Progenitor cell of endocrine pancreas (in vitro differentiated cells): ENCODE measurements at regions not wholly inside any gene's neighbourhood (a gene's known extent, or its start where the extent isn't known, plus 50 kb on each side); places are given as distances from the start of the nearest gene placed in this dataset.

Source experiments
- DNase-seq: peaks from one replicate; pipeline ENCODE4 v3.0.0; 2021; ENCODE audit warnings: low spot score; ENCODE audit not compliant: unreplicated experiment
- H3K27ac Mint-ChIP-seq: 2 replicates; pipeline ENCODE4 v1.8.0; 2021; ENCODE audit warnings: mild to moderate bottlenecking, moderate library complexity, mixed read lengths
- H3K27me3 Mint-ChIP-seq: 2 replicates; pipeline ENCODE4 v1.8.0; 2021; ENCODE audit warnings: mixed read lengths
- H3K36me3 Mint-ChIP-seq: 2 replicates; pipeline ENCODE4 v1.8.0; 2022; ENCODE audit warnings: mixed read lengths; ENCODE audit not compliant: insufficient read depth
- H3K4me1 Mint-ChIP-seq: 2 replicates; pipeline ENCODE4 v1.8.0; 2021; ENCODE audit warnings: low read depth, mixed read lengths
- H3K4me3 Mint-ChIP-seq: 2 replicates; pipeline ENCODE4 v1.8.0; 2021; ENCODE audit warnings: low read depth, mild to moderate bottlenecking, moderate library complexity, mixed read lengths
- H3K9me3 Mint-ChIP-seq: 2 replicates; pipeline ENCODE4 v1.8.0; 2021; ENCODE audit warnings: low read depth, mixed read lengths
- CTCF ChIP-seq: fragments of 200-600 bp; sonication (generic); IDR thresholded peaks from one replicate; pipeline ENCODE4 v1.5.0; 2021; ENCODE audit warnings: antibody characterized with exemption, mild to moderate bottlenecking; ENCODE audit not compliant: unreplicated experiment

GRCh38 chr3:166607933-166608521 lies 770.8 kb upstream of the BCHE start:
- H3K4me3 Mint-ChIP-seq, result no peak overlapping the region
- no peaks in the 10 kb centered on the region for H3K27me3 Mint-ChIP-seq
- no peaks in the 10 kb centered on the region for H3K36me3 Mint-ChIP-seq
- TF ChIP-seq CTCF, result no peak
- no peaks in the 10 kb centered on the region for H3K9me3 Mint-ChIP-seq
- H3K4me1 Mint-ChIP-seq, result no peaks in the 10 kb centered on the region
- no peak for DNase-seq
- no peak overlapping the region for H3K27ac Mint-ChIP-seq

- Mint-ChIP-seq H3K27me3 (no peaks in the 10 kb centered on the region), H3K4me3 (no peak overlapping the region), H3K36me3 (no peaks in the 10 kb centered on the region), H3K27ac (no peak overlapping the region), H3K4me1 (no peaks in the 10 kb centered on the region), H3K9me3 (no peaks in the 10 kb centered on the region)
- DNase-seq, result no peak
- TF ChIP-seq CTCF, result no peak
Measured at GRCh38 chr3:166606988-166607387, 769.8 kb upstream of the BCHE start.

GRCh38 chr3:166593776-166594175 lies 756.6 kb upstream of the BCHE start:
- H3K36me3 Mint-ChIP-seq, result no peaks in the 10 kb centered on the region
- peaks cover 6% of the 10 kb centered on the region for H3K9me3 Mint-ChIP-seq
- H3K4me3 Mint-ChIP-seq, result no peak overlapping the region
- no peak for DNase-seq
- H3K27me3 Mint-ChIP-seq, result no peaks in the 10 kb centered on the region
- peaks cover under 1% of the 10 kb centered on the region for H3K4me1 Mint-ChIP-seq
- TF ChIP-seq CTCF, result no peak
- H3K27ac Mint-ChIP-seq, result no peak overlapping the region

- Mint-ChIP-seq H3K36me3 (no peaks in the 10 kb centered on the region), H3K4me1 (peaks cover 3% of the 10 kb centered on the region), H3K27ac (no peak overlapping the region), H3K27me3 (no peaks in the 10 kb centered on the region), H3K4me3 (no peak overlapping the region), H3K9me3 (peaks cover 21% of the 10 kb centered on the region)
- DNase-seq, result no peak
- no peak for TF ChIP-seq CTCF
Measured at GRCh38 chr3:166582236-166582635, 745.0 kb upstream of the BCHE start.

- no peak overlapping the region for H3K4me3 Mint-ChIP-seq
- no peaks in the 10 kb centered on the region for H3K27me3 Mint-ChIP-seq
- TF ChIP-seq CTCF, result no peak
- peaks cover 2% of the 10 kb centered on the region for H3K4me1 Mint-ChIP-seq
- no peak for DNase-seq
- H3K27ac Mint-ChIP-seq, result no peak overlapping the region
- peaks cover 21% of the 10 kb centered on the region for H3K9me3 Mint-ChIP-seq
- H3K36me3 Mint-ChIP-seq, result no peaks in the 10 kb centered on the region
Measured at GRCh38 chr3:166580561-166580960, 743.3 kb upstream of the BCHE start.
